Endothelial cell (in vitro differentiated cells): ENCODE measurements at regions not wholly inside any gene's neighbourhood (a gene's known extent, or its start where the extent isn't known, plus 50 kb on each side); places are given as distances from the start of the nearest gene placed in this dataset.

ENCODE experiments used
- DNase-seq: peaks from one replicate; pipeline ENCODE4 v3.0.0; 2021; ENCODE audit warnings: low spot score
- H3K27ac Mint-ChIP-seq: one replicate; pipeline ENCODE4 v1.8.0; 2021; ENCODE audit warnings: mixed read lengths, inconsistent platforms; ENCODE audit not compliant: unreplicated experiment
- H3K27me3 Mint-ChIP-seq: one replicate; pipeline ENCODE4 v1.8.0; 2021; ENCODE audit warnings: mild to moderate bottlenecking, moderate library complexity, mixed read lengths, inconsistent platforms; ENCODE audit not compliant: unreplicated experiment
- H3K36me3 Mint-ChIP-seq: one replicate; pipeline ENCODE4 v1.8.0; 2021; ENCODE audit warnings: mild to moderate bottlenecking, low read depth, mixed read lengths, inconsistent platforms; ENCODE audit not compliant: unreplicated experiment
- H3K4me1 Mint-ChIP-seq: one replicate; pipeline ENCODE4 v1.8.0; 2021; ENCODE audit warnings: mild to moderate bottlenecking, mixed read lengths, inconsistent platforms; ENCODE audit not compliant: unreplicated experiment
- H3K4me3 Mint-ChIP-seq: one replicate; pipeline ENCODE4 v1.8.0; 2021; ENCODE audit warnings: mild to moderate bottlenecking, mixed read lengths, inconsistent platforms; ENCODE audit not compliant: unreplicated experiment
- H3K9me3 Mint-ChIP-seq: one replicate; pipeline ENCODE4 v1.8.0; 2021; ENCODE audit warnings: mixed read lengths, inconsistent platforms; ENCODE audit not compliant: unreplicated experiment
- TF ChIP-seq, protein P1 (sequence below): fragments of 200-600 bp; sonication (generic); IDR thresholded peaks from one replicate; pipeline ENCODE4 v1.5.0; 2021; ENCODE audit warnings: antibody characterized with exemption; ENCODE audit not compliant: unreplicated experiment

- no peaks in the 10 kb centered on the region for H3K9me3 Mint-ChIP-seq
- no peak overlapping the region for H3K27ac Mint-ChIP-seq
- peaks cover 8% of the 10 kb centered on the region for H3K4me1 Mint-ChIP-seq
- H3K4me3 Mint-ChIP-seq, result no peak overlapping the region
- H3K27me3 Mint-ChIP-seq, result peaks cover under 1% of the 10 kb centered on the region
- H3K36me3 Mint-ChIP-seq, result no peaks in the 10 kb centered on the region
- no peak for DNase-seq
- TF ChIP-seq, protein P1, sequence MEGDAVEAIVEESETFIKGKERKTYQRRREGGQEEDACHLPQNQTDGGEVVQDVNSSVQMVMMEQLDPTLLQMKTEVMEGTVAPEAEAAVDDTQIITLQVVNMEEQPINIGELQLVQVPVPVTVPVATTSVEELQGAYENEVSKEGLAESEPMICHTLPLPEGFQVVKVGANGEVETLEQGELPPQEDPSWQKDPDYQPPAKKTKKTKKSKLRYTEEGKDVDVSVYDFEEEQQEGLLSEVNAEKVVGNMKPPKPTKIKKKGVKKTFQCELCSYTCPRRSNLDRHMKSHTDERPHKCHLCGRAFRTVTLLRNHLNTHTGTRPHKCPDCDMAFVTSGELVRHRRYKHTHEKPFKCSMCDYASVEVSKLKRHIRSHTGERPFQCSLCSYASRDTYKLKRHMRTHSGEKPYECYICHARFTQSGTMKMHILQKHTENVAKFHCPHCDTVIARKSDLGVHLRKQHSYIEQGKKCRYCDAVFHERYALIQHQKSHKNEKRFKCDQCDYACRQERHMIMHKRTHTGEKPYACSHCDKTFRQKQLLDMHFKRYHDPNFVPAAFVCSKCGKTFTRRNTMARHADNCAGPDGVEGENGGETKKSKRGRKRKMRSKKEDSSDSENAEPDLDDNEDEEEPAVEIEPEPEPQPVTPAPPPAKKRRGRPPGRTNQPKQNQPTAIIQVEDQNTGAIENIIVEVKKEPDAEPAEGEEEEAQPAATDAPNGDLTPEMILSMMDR, result no peak
These were observed 161.8 kb downstream of the ICE1 start for GRCh38 chr5:5584236-5584745.

GRCh38 chr5:5583832-5584231 is 161.4 kb downstream of the ICE1 start:
- H3K36me3 Mint-ChIP-seq, result no peaks in the 10 kb centered on the region
- no peaks in the 10 kb centered on the region for H3K27me3 Mint-ChIP-seq
- no peak overlapping the region for H3K27ac Mint-ChIP-seq
- peaks cover 8% of the 10 kb centered on the region for H3K4me1 Mint-ChIP-seq
- no peak overlapping the region for H3K4me3 Mint-ChIP-seq
- no peak for DNase-seq
- TF ChIP-seq, protein P1, result no peak
- no peaks in the 10 kb centered on the region for H3K9me3 Mint-ChIP-seq

- Mint-ChIP-seq H3K36me3 (no peaks in the 10 kb centered on the region), H3K4me3 (no peak overlapping the region), H3K9me3 (no peaks in the 10 kb centered on the region), H3K4me1 (peaks cover 8% of the 10 kb centered on the region), H3K27ac (no peak overlapping the region), H3K27me3 (no peaks in the 10 kb centered on the region)
- DNase-seq, result no peak
- TF ChIP-seq, protein P1, result no peak
These were observed 160.7 kb downstream of the ICE1 start for GRCh38 chr5:5583023-5583765.

DNA sequence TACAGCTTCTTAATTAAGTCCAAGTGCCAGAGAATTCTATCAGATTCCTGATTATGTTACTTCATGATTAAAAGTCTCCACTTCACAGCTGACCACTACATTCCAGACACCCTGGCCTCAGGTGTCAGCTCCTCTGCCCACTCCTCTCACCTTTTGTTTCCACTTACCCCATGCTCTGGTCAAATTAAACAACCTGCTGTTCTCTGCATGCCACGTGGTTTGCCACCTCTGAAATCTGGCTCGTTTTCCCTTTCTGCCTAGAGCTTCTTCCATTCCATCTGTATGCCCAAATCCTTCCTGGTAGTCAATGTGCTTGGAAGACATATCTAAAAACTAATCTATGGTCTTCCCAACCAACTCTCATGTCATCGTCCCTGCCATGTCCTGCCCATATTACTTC is 158.6 kb downstream of the ICE1 start:
- Mint-ChIP-seq H3K4me3 (no peak overlapping the region), H3K9me3 (no peaks in the 10 kb centered on the region), H3K4me1 (no peaks in the 10 kb centered on the region), H3K27ac (no peak overlapping the region), H3K27me3 (no peaks in the 10 kb centered on the region), H3K36me3 (no peaks in the 10 kb centered on the region)
- no peak for DNase-seq
- TF ChIP-seq, protein P1, result no peak

- TF ChIP-seq, protein P1, result no peak
- H3K4me3 Mint-ChIP-seq, result no peak overlapping the region
- H3K9me3 Mint-ChIP-seq, result no peaks in the 10 kb centered on the region
- peaks cover 2% of the 10 kb centered on the region for H3K27me3 Mint-ChIP-seq
- DNase-seq, result no peak
- H3K27ac Mint-ChIP-seq, result no peak overlapping the region
- H3K36me3 Mint-ChIP-seq, result no peaks in the 10 kb centered on the region
- H3K4me1 Mint-ChIP-seq, result peaks cover 2% of the 10 kb centered on the region
These were observed 154.3 kb downstream of the ICE1 start for GRCh38 chr5:5576744-5577143.
